HT1080 (cell line): ENCODE measurements at regions not wholly inside any gene's neighbourhood (a gene's known extent, or its start where the extent isn't known, plus 50 kb on each side); places are given as distances from the start of the nearest gene placed in this dataset.

Source experiments
- DNase-seq: peaks from one replicate; pipeline ENCODE4 v3.0.0-alpha.2; 2015; ENCODE audit warnings: low read depth

- no peak for DNase-seq
Observed at GRCh38 chr11:32316232-32316631, 119.1 kb downstream of the WT1 start.

DNA sequence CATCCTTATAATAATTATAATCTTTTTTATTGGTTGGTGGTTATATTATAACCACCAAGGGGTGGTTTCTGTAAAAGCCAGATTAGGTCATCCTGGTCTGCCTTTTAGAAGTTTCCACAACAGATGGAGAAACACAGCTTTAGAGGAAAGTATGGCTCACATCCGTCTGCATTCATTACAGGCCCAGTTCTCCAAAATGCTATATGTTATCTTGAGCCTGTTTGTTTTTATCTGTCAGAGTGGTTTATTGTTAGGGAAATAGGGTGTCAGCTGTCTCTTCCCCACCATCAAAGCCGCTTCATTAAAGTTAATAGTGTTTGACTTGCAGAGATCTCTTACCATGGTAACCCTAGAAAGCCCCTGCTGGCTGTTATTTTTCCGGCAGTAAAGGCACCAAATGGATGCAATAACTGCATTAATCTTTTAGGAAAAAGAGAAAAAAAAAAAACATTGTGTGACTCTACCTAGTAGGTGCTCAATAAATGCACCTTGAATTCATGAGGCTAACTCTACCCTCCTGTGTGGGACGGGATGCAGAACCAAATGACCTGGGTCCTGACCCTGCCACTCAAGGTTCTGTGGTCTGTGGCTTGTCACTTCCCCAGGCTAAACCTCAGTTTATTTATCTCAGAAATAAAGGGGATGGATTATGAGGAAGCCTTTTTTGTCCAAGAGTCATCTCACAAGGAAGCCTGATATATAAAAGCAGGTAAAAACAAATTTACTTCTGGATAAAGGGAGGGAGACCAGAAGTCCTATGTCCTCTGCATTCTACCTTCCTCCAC, 118.3 kb downstream of the WT1 start:
- no peak for DNase-seq

DNA sequence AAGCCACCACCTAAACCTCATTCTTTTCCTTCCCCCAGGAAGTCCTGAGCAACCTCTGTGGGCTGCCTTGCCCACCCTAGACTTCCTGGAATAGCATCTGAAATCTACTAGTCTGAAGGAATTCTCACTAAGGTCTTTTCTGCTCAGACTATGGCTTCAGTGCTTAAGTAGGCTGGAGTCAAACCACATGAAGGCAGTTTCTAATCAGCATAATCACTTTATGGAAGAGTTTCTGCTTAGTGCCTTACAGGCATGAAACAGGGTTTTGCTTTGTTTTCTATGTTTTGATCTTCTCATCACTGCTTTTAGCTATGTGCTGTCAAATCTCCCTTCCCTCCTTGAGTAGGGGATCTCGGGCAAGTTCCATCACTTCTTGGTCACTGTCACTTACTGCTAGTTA, 117.7 kb downstream of the WT1 start:
- no peak for DNase-seq

GRCh38 chr11:32318071-32319055, 117.0 kb downstream of the WT1 start:
- DNase-seq: no peak

DNA sequence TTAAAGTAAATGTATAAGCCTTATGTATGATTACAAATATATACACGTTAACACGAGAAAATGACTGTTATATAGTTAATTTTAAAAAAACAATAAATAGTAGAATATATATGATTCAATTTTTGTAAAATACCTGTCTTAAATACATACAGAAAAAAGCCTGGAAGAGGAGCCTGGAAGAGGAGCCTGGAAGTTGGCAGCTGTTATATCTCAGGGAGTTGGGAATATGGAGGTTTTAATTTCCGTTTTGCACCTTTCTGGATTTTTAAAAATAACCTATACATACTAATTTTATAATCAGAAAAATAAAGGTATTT, 111.6 kb downstream of the WT1 start:
- no peak for DNase-seq

- DNase-seq: no peak
Observed at GRCh38 chr11:32325187-32325586, 110.2 kb downstream of the WT1 start.

DNA sequence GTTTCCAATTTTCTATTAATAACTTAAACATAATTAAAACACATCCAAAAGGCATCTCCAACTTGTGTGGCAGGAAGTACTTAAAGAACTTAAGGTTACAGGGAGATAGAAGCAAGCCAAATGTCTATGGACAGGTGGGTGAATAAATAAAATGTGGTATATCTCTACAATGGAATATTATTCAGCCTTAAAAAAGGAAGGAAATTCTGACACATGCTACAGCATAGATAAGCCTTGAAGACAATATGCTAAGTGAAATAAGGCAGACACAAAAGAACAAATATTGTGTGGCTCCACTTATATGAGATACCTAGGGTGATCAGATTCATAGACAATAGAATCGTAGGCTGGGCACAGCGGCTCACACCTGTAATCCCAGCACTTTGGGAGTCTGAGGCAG, 109.6 kb downstream of the WT1 start:
- no peak for DNase-seq

DNA sequence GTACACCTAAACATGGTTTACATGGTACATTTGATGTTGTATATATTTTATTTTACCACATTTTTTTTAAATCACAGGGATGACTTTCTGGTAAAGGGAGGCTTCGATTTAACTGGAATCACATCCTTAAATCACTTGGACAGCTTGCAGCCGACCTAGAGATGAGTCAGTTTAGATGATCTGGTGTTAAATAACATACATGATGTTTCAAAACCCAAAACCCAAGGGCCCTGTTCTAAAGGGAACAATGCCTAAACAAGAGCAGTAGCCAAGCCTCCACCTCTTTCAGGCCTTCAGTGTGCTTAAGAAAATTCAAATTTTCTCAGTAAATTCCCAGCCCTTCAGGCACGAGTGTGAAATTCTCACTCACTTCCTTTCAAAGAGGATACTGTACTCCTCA, 108.8 kb downstream of the WT1 start:
- no peak for DNase-seq

- DNase-seq: no peak
Observed at GRCh38 chr11:32328392-32328791, 106.9 kb downstream of the WT1 start.

- no peak for DNase-seq
Observed at GRCh38 chr11:32331098-32331497, 104.2 kb downstream of the WT1 start.

DNA sequence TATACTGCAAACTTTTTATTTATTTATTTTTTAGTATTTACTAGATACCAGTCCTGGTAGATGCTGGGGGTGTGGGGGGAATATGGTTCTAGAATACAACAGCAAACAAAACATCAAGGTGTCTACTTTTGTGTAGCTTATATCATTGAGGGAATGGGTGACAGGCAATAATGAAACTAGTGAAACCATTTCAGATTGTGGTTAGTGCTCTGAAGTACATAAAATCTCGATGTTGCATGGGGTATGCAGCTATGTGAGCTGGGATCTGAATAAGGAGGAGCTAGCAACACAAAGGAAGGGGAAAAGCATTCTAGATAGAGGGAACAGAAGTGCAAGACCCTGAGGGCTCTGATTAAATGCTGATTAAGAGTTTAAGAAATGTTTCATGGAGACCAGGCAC, 103.5 kb downstream of the WT1 start:
- no peak for DNase-seq

- no peak for DNase-seq
Observed at GRCh38 chr11:32332990-32333319, 102.4 kb downstream of the WT1 start.

- no peak for DNase-seq
Observed at GRCh38 chr11:32333320-32333991, 101.9 kb downstream of the WT1 start.

- DNase-seq: peak; percentile 40
Observed at GRCh38 chr11:32334822-32335221, 100.5 kb downstream of the WT1 start.
